Stimulated activated CD8-positive, alpha-beta memory T cell treated with anti-CD3 and anti-CD28 coated beads, Interleukin-12 subunit alpha, Interleukin-12 subunit beta, amount 100 ng/mL, for 4 hours (primary cell): ENCODE measurements at regions not wholly inside any gene's neighbourhood (a gene's known extent, or its start where the extent isn't known, plus 50 kb on each side); places are given as distances from the start of the nearest gene placed in this dataset.

Source experiments
- DNase-seq: peaks from one replicate; pipeline ENCODE4 v3.0.0-alpha.2; 2020; ENCODE audit warnings: low read depth

GRCh38 chr5:109468737-109469420 lies 59.1 kb upstream of the PJA2 start:
- DNase-seq, result peak; percentile 27

DNA sequence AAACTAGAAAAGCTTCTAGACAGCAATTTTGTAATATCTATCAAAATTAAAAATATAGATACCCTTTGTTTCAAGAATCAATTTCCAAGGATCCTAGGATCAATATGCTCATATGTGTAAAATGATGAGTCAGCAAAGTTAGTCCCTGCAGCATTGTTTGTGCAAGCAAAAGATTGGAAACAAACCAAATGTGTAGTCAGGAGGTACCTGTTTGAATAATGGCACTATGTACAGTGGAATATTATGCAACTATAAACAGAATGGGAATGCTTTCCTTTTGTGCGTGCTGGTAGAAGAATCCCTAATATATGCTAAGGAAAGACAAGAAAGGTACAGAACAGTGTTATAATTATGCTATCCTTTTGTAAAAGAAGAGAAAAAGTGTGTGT lies 58.5 kb upstream of the PJA2 start:
- DNase-seq, result no peak

DNA sequence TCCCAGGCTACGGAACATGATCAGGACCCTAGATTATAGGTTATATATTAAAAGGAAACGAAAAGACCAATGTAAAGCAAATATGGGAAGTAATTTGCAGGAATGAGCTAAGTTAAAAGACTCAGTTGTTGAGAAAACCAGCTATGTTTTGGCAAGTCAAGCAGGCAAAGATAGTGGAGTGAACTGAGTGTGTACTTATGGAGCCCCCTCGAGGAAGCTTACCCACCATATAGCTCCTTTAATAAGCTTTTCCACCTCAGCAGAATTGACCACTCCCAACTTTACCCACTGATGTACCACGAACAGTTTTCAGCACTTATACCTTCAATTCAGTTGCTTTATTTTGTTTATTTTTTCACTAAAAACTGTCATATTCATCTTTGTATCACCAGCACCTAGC lies 57.3 kb upstream of the PJA2 start:
- no peak for DNase-seq
